ENCODE measurements at regions not wholly inside any gene's neighbourhood (a gene's known extent, or its start where the extent isn't known, plus 50 kb on each side); places are given as distances from the start of the nearest gene placed in this dataset.

DNA sequence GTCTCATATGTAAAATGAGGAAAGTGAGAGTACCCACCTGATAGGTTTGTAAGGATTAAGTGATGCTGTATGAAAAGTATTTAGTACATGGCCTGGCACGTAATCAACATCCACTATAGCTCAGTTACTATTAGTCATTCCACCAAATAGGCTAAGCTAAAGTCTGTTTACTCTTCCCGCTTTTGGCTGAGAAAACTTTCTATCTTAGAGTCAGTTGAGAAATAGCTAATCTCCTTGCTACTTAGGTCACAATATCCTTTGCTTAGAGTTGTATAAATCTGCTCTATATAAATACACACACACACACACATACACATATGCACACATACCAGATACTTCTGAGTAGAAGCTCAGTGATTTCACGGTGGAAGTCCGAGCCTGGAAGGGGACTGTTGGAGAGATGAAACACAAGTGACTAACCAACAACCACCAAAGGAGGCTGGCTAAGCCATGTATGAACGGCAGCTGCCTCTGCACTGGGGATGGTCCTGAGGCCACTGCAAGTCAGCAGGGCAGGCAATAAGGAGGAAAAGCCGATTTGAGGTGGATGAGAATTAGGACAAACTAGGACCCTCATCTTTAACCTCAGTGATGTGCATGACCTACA lies 104.6 kb upstream of the EPHA4 start:
- in situ Hi-C loops (cut with MboI; ENCODE audit: low pct_unique_long_range_greater_than_20kb, low sequenced_read_pairs): no loop called here
- no peak for DNase-seq

GRCh38 chr2:221675201-221675908 lies 103.3 kb upstream of the EPHA4 start:
- no peak for DNase-seq
- in situ Hi-C loops (cut with MboI; ENCODE audit: low pct_unique_long_range_greater_than_20kb, low sequenced_read_pairs): no loop called here

GRCh38 chr2:221674446-221674845 lies 102.3 kb upstream of the EPHA4 start:
- in situ Hi-C loops (cut with MboI; ENCODE audit: low pct_unique_long_range_greater_than_20kb, low sequenced_read_pairs): no loop called here
- no peak for DNase-seq

DNA sequence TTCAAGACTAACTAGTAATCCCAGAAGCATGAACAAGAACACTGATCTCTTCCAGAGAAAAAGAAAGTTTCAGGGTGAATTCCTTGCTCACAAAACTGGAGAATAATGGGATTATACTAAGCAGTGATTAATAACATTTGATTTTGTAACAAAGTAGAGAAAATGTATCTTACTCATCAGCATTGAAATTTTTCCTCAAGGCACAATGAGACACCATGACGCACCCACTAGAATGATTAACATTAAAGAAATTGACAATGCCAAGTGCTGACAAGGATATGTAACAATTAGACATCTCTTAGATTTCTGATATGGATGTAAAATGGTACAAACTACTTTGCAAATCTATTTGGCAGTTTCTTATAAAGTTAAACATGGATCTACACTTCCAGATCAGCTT lies 101.1 kb upstream of the EPHA4 start:
- in situ Hi-C loops (cut with MboI; ENCODE audit: low pct_unique_long_range_greater_than_20kb, low sequenced_read_pairs): no loop called here
- DNase-seq: no peak

- DNase-seq: no peak
- in situ Hi-C loops (cut with MboI; ENCODE audit: low pct_unique_long_range_greater_than_20kb, low sequenced_read_pairs): no loop called here
Observed at GRCh38 chr2:221671515-221671914, 99.4 kb upstream of the EPHA4 start.

- in situ Hi-C loops (cut with MboI; ENCODE audit: low pct_unique_long_range_greater_than_20kb, low sequenced_read_pairs): no loop called here
- no peak for DNase-seq
Observed at GRCh38 chr2:221662689-221663391, 90.7 kb upstream of the EPHA4 start.

GRCh38 chr2:221657806-221658205 lies 85.7 kb upstream of the EPHA4 start:
- no peak for DNase-seq

DNA sequence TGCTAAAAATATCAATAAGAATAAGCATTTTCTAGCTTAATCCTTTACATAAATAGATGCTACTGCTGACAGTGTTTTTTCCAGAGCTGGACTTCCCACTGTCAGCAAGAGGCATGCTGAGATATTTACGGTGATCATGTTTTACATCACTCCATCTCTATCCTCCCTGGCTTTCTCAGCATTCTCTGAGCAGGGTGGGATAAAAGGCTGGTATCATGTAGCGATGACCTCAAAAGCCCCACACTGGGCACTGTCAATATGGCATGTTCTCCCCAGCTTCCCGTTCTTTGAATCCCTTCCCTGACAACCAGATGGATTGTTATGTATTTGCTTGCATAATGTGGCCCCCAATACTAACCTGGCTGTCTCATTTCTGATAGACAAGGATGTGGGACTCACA lies 83.2 kb upstream of the EPHA4 start:
- in situ Hi-C loops (cut with MboI; ENCODE audit: low pct_unique_long_range_greater_than_20kb, low sequenced_read_pairs): no loop called here

More at GRCh38 chr2:221657806-221658205, 85.7 kb upstream of the EPHA4 start:
- in situ Hi-C loops (cut with MboI; ENCODE audit: low pct_unique_long_range_greater_than_20kb, low sequenced_read_pairs): no loop called here

GRCh38 chr2:221653182-221653581 lies 81.1 kb upstream of the EPHA4 start:
- no peak for DNase-seq
- in situ Hi-C loops (cut with MboI; ENCODE audit: low pct_unique_long_range_greater_than_20kb, low sequenced_read_pairs): no loop called here

More for the DNA sequence above, 83.2 kb upstream of the EPHA4 start:
- DNase-seq: no peak

DNA sequence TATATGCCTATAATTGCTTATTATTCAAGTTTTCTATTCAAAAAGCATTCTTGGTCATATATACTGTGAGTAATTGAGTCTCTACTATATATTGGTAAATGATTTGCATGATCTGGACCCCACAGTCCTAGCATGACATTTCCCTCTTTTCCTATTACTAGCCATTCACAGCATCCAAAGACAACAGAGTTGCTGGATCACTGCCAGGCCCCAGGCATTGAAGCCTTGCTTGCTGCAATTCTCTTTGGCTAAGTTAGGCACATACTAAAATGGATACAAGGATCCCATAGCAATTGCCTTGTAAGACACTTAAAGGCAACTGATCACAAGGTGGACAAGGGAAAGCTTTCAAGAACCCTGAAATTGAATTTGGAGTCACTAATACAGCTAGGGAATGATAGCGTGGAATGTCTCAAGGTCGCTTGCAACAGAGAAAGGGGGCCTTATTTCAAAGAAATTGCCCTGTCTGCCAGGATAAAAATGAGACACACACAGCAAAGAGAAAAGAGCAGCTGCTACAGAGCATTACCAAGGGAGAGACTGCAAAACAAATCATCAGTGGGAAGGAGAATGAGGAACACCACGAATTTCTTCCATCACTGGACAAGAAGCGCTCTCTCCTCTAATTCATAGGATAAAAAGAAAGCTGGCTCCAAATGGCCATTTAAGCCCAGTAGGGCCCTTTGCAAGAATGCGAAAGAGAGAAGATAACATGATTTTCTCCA lies 77.1 kb upstream of the EPHA4 start:
- in situ Hi-C loops (cut with MboI; ENCODE audit: low pct_unique_long_range_greater_than_20kb, low sequenced_read_pairs): no loop called here
- DNase-seq: no peak

DNA sequence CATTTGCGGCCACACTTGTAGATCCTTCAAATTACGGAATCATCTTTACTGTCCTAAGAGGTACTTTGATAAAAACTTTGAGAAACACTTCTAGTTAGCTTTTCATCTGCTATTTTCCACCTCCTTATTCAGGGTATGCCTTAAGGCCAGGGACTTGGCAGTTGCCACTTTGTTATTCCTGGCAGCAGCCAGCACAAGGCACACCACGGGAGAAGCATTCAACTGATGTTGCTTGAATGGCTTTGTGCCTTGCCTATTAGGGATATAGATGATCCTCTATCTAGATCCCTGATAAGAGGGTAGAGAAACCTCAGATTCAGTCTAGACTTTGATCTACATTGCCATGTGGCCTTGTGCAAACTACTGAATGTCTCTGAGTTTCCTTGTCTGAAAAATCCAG lies 70.3 kb upstream of the EPHA4 start:
- in situ Hi-C loops (cut with MboI; ENCODE audit: low pct_unique_long_range_greater_than_20kb, low sequenced_read_pairs): no loop called here
- no peak for DNase-seq

DNA sequence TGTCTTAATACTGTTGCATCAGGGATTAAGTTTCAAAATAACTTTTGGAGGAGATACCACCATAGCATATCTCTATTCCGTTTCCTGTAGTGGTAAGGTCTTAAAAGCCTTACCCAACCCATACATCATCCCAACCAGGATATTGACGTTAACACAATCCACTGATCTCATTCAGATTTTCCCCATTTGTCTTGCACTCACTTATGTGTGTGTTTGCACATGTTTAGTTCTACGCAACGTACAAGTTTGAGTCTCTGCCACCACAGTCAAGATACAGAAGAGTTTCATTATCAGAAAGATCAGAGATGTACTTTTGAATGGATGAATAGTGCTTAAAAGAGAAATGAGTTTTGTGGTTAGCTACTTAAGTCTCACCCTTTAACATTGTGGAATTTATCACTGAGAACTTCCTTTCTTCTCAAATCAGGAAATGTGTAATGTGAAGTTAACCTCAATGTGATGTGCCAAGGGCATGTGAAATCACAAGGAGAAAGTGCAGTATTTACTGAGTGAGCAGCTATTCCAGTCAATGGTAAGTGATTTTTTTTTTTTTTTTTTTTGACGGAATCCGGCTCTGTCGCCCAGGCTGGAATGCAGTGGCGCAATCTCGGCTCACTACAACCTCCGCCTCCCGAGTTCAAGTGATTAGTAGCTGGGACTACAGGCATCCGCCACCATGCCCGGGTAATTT lies 69.2 kb upstream of the EPHA4 start:
- in situ Hi-C loops (cut with MboI; ENCODE audit: low pct_unique_long_range_greater_than_20kb, low sequenced_read_pairs): no loop called here
- no peak for DNase-seq

GRCh38 chr2:221640686-221641085 lies 68.6 kb upstream of the EPHA4 start:
- DNase-seq: no peak
- in situ Hi-C loops (cut with MboI; ENCODE audit: low pct_unique_long_range_greater_than_20kb, low sequenced_read_pairs): no loop called here

- in situ Hi-C loops (cut with MboI; ENCODE audit: low pct_unique_long_range_greater_than_20kb, low sequenced_read_pairs): no loop called here
- DNase-seq: no peak
Observed at GRCh38 chr2:221637851-221638250, 65.7 kb upstream of the EPHA4 start.

GRCh38 chr2:221635949-221636348 lies 63.8 kb upstream of the EPHA4 start:
- no peak for DNase-seq
- in situ Hi-C loops (cut with MboI; ENCODE audit: low pct_unique_long_range_greater_than_20kb, low sequenced_read_pairs): no loop called here

- in situ Hi-C loops (cut with MboI; ENCODE audit: low pct_unique_long_range_greater_than_20kb, low sequenced_read_pairs): no loop called here
- no peak for DNase-seq
Observed at GRCh38 chr2:221629468-221629867, 57.4 kb upstream of the EPHA4 start.

DNA sequence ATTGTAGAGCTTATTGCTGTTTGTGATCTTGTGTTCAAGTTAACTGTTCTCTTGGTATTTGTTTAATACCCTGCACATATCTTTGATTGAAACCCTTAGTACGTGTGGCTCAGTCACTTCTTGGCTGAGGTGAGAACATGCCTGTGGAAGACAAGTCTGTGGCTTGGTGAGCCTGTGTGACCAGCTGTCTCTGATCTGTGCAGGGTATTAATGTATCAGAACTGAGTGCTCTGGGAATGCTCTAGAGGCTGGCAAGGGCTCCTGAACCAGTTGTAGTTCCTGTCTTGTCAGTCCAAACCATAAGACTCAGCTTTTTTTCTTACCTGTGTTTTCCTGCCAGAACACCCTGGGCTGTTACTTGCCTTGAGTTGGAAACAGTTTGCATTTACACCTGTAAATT lies 52.4 kb upstream of the EPHA4 start:
- in situ Hi-C loops (cut with MboI; ENCODE audit: low pct_unique_long_range_greater_than_20kb, low sequenced_read_pairs): no loop called here
- DNase-seq: no peak

Data from KBM-7 (cell line).